GM19438 (cell line): ENCODE measurements at regions not wholly inside any gene's neighbourhood (a gene's known extent, or its start where the extent isn't known, plus 50 kb on each side); places are given as distances from the start of the nearest gene placed in this dataset.
A peak's percentile ranks its signal among the peaks of the same experiment; 100 is the strongest.

ENCODE experiments used
- ATAC-seq: cut with Tn5 transposase; IDR thresholded peaks from one replicate; pipeline ENCODE4 v1.9.1; 2021; ENCODE audit warnings: low read depth; ENCODE audit not compliant: unreplicated experiment

GRCh38 chr12:30828686-30829085 is 73.9 kb upstream of the CAPRIN2 start:
- no peak for ATAC-seq

GRCh38 chr12:30827101-30828066 is 72.6 kb upstream of the CAPRIN2 start:
- no peak for ATAC-seq

DNA sequence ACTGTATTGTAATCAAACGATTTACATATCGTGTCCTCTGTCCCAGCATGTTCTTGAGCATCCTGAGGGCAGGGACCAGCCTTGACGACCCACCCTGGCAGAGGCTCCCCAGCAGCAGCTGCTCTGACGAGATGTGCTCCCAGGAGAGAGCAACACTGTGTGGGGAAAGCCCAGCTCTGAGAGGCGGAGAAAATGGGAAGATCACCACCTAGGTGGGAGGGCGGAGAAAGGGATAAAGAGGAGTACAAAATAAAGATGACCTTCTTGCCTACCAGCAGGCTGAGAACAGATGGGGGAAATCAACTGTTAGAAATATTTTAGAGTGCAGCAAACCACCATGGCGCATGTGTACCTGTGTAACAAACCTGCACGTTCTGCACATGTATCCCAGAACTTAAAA is 71.5 kb upstream of the CAPRIN2 start:
- no peak for ATAC-seq

GRCh38 chr12:30825341-30825740 is 70.6 kb upstream of the CAPRIN2 start:
- no peak for ATAC-seq

DNA sequence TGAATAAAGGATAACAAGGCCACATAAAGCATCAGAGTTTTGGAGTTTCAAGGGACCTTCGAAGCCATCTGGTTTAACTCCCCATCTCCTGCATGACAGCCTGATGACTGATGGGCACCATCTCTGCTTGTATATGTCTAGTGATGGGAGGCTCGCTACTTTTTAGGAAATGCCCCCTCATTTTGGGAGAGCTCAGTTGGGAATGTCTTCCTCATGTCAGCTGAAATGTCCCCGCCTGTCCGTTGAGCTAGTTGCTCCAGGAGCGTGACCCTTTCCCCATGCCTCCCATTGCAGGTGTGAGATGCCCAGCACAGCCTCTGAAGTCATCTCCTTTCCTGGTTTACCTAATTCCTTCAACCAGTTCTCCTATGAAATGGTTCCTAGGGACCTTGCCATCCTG is 69.6 kb upstream of the CAPRIN2 start:
- ATAC-seq, result no peak

DNA sequence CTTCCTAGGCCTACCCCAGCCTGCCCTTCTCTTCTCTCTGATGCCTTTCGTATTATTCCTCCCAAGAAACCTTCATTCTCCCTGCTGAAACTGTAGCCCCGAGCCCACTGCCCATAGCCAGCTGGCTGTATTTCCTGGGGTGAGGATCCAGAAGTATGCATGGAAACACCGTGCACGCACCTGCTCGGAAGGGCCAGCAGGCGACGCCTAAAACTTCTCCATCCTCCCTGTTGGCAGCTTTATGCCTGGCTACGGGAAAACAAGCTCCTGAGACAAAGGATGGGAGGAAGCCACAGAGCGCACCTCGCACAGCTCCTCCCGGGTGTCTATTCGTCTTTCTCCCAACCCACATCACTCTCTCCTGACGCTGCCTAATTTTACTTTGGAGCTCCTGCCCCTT is 69.0 kb upstream of the CAPRIN2 start:
- no peak for ATAC-seq

DNA sequence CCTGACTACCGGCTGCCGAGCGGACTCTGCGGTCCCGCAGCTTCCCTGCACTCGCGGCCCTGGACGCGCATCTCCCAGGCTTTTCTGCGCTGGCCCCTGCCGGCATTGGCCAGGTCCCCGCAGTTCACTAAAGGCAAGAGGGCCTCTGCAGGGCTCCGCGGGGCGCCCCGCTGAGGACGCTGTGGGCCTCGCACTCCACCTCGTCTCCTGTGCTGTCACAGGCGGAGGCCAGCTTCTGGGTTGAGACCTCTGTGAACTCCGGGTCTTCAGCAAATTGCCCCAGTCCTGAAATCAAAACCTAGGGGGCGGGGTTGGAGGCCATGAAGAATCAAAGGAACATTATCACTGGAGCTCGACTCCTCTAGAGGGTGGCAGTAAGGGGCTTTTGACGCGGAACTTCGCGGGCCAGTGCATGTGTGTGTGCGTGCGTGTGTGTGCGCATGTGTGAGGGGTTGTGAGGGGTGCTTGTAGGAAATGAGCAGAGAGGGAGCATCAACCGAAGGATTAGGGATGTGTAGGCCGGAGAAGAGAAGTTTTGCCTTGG is 68.5 kb upstream of the CAPRIN2 start:
- peak; percentile 41 for ATAC-seq

- ATAC-seq, result peak; percentile 57
Measured at GRCh38 chr12:30822385-30823155, 67.8 kb upstream of the CAPRIN2 start.

DNA sequence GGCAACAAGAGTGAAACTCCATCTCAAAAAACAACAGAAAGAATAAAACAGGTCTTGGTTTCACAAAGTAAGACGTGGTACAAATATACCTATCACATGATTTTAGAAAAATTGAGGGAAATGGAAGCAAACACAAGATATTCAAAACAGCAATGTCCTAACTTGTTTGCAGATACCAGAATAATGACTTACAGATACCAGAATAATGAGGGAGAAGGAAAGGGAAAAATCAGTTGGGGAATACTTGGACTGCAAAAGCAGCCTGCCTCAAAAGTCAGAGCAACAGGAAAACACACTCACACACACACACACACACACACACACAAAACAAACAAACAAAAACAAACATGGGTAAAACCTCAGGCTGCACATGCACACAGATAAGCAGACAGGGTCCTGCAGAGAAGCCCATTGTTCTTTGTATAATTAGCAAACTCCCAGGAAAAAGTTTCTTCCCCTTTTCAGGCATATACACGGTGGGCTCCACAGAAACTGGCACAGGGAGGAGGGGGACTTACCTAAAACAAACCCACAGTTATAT is 65.7 kb upstream of the CAPRIN2 start:
- no peak for ATAC-seq

- ATAC-seq, result no peak
Measured at GRCh38 chr12:30818562-30818961, 63.8 kb upstream of the CAPRIN2 start.

DNA sequence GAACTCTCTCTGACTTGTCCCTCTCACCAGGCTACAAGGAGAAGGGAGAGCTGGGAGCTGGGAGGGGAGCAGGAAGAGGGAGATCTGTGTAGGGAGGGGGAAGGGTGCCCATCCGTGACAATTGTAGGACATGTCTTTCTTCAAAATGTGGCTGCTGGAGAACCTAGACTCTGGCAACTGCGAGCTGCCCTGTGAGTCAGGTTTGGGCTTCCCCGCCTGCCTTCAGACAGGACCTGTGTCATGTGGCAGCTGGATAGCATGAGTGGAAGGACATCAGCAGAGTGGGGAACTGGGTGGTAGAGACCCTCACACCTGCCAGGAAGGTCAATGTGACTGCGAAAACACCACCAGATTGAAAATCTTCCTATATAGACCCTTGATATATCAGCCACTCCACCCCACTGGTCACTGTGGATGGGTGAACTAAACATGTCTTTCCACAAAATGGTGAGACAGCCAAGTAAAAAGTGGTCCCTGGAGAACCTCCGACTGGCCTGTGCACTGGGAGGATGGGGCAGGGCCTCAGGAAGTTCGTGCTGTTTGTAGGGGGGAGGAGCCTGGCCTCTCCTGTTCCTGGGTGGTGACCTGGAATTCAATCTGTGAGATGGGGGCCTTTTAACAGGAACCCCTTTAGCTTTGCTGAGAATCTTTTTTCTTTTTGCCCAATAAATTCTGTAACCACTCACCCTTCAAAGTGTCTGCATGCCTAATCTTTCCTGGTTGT is 62.2 kb upstream of the CAPRIN2 start:
- no peak for ATAC-seq

DNA sequence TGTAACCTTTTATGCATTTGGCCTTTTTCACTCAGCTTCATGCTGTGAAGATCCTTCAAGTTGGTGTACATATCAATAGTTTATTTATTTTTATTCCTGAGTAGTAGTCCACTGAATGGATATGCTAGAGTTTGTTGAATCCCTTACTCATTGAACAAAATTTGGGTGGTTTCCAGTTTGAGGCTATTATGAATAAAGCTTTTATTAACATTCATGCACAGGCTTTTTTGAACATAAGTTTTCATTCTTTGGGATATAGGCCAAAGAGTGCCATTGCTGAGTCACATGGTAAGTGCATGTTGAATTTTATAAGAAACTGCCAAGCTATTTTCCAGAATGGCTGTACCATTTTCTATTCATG is 59.5 kb upstream of the CAPRIN2 start:
- ATAC-seq, result no peak

DNA sequence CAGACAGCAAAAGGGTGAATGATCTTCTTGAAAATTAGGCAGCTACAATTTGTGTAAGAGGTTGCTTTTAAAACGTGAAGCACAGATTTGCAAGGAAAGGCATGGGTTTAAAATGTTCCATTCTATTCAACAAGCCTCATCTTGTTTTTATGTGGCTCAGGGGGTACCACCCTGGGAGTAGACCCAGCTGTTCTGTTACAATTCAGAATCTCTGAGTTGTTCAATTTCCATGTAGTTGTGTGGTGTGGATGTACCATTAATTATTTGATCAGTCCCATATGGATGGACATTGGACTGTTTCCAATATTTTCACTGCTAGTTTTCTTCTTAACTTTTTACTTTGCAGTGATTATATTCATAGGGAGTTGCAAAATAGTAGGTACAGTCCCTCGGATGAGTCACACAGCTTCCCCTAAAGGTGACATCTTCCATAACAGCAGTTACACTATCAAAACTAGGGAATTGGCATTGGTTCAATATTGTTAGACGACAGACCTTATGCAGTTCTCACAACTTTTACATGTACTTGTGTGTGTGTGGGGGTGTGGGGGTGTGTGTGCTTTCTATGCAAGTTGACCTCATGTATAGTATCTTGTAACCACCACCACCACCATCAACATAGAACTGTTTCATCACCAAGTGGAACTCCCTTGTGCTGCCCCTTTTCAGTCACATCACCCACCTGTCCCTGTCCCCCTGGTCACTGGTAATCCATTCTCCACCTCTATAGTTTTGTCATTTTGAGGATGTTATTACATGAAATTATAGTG is 59.0 kb upstream of the CAPRIN2 start:
- no peak for ATAC-seq

- ATAC-seq, result no peak
Measured at GRCh38 chr12:30811966-30812365, 57.2 kb upstream of the CAPRIN2 start.

- ATAC-seq, result no peak
Measured at GRCh38 chr12:30810918-30811317, 56.2 kb upstream of the CAPRIN2 start.

DNA sequence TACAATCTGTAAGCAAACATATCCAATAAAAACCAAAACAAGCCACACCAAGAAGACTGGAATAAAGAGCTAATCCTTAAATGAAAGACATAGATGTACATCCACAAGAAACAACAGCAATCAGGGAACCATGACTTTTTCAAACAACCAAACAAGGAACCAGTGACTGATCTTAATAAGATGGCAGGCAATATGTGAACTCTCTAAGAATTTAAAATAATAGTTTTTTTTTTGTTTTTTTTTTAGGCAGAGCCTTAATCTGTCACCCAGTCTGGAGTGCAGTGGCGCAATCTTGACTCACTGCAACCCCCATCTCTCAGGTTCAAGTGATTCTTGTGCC is 52.9 kb upstream of the CAPRIN2 start:
- no peak for ATAC-seq

GRCh38 chr12:30806989-30807694 is 52.4 kb upstream of the CAPRIN2 start:
- ATAC-seq, result peak; percentile 72

DNA sequence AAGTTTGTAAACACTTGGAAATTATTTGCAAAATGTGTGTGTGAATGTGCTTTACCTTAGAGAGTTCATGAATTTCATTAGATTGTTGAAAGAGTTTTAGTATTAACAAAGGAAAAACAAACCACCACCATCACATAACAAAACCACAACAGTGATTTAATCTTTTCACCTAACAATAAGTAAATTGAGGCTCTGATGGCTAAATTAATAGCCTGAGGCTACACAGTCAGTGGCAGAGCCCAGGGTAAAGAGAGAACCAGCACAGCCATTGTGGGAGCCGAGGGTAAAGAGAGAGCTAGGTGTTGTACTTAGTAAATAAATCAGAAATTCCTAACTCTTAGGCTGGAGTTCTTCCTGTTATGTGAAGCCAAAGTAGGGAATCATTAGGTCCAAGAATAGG is 51.2 kb upstream of the CAPRIN2 start:
- no peak for ATAC-seq
